GM12878 (cell line): ENCODE measurements at regions not wholly inside any gene's neighbourhood (a gene's known extent, or its start where the extent isn't known, plus 50 kb on each side); places are given as distances from the start of the nearest gene placed in this dataset.

Experiments used
- CBX5 ChIP-seq: sonication (generic); IDR thresholded peaks from 2 replicates; pipeline ENCODE4 v1.6.1; 2016; ENCODE audit warnings: low read depth, moderate library complexity, mild to moderate bottlenecking, inconsistent platforms
- CHD2 ChIP-seq: IDR thresholded peaks from 2 replicates; pipeline ENCODE4 v1.6.1; 2011; ENCODE audit warnings: low read depth, low read length, improper control_type of control experiment, borderline replicate concordance
- EZH2 ChIP-seq: IDR thresholded peaks from 2 replicates; pipeline ENCODE4 v1.6.1; 2012; ENCODE audit warnings: low read depth, mild to moderate bottlenecking, control low read depth, inconsistent platforms, low read length, borderline replicate concordance; ENCODE audit not compliant: control insufficient read depth
- HDGF ChIP-seq: fragments of 450-650 bp; IDR thresholded peaks from 2 replicates; pipeline ENCODE4 v1.6.1; 2016; ENCODE audit warnings: antibody characterized with exemption
- POLR2A ChIP-seq: IDR thresholded peaks from 2 replicates; pipeline ENCODE4 v1.6.1; 2011; ENCODE audit warnings: low read depth, mild to moderate bottlenecking, low read length
- POLR2AphosphoS2 ChIP-seq: IDR thresholded peaks from 2 replicates; pipeline ENCODE4 v1.6.1; 2011; ENCODE audit warnings: low read depth, mild to moderate bottlenecking, low read length, improper control_type of control experiment, moderate library complexity
- POLR2AphosphoS5 ChIP-seq: IDR thresholded peaks from 2 replicates; pipeline ENCODE4 v1.6.1; 2011; ENCODE audit warnings: mild to moderate bottlenecking, low read length, inconsistent platforms
- RBBP5 ChIP-seq: fragments of 200-600 bp; sonication (generic); conservative IDR thresholded peaks from 2 replicates; pipeline ENCODE4 v1.6.1; 2016
- SMC3 ChIP-seq: IDR thresholded peaks from 2 replicates; pipeline ENCODE4 v1.6.1; 2011; ENCODE audit warnings: low read length, improper control_type of control experiment, borderline replicate concordance
- YY1 ChIP-seq: IDR thresholded peaks from 2 replicates; pipeline ENCODE4 v1.6.1; 2011; ENCODE audit warnings: low read depth, mild to moderate bottlenecking, low read length
- TF ChIP-seq, protein P1 (sequence below), 3 experiments: IDR thresholded peaks in 2 of 3; conservative IDR thresholded peaks in 1 of 3; 2 replicates each; pipeline ENCODE4 v1.5.1; 2011; ENCODE audit warnings: low read depth in 3 of 3, low read length in 3 of 3, mild to moderate bottlenecking in 3 of 3, control low read depth in 2 of 3, moderate library complexity in 2 of 3, inconsistent platforms in 1 of 3, mixed read lengths in 1 of 3; ENCODE audit not compliant: control insufficient read depth in 2 of 3, insufficient read depth in 1 of 3; ENCODE audit errors: extremely low read depth in 1 of 3
- TF ChIP-seq, protein P2 (sequence below): IDR thresholded peaks from 2 replicates; pipeline ENCODE4 v1.6.1; 2012; ENCODE audit warnings: low read depth, low read length, improper control_type of control experiment

DNA sequence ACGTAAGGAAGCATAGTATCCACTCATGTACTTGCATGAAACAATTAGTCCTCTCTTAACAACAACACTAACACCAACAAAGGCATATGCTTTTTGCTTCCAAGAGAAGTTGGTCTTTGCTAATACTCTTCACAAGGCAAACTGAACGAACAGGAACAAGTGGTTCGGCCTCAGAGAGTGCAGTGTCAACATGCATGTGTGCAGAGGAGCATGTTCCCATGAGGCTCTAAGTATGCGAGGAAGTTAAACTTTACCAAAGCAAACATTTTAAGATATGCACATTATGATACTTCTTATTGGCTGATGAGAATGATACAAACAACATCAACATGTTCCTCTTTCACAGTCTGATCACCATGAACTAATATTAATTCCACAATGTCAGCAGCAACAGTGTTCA, 285.3 kb upstream of the IRX5 start:
- TF ChIP-seq CBX5 = no peak
- TF ChIP-seq POLR2AphosphoS2 = no peak
- no peak for TF ChIP-seq EZH2
- TF ChIP-seq SMC3 = no peak
- TF ChIP-seq, protein P1, sequence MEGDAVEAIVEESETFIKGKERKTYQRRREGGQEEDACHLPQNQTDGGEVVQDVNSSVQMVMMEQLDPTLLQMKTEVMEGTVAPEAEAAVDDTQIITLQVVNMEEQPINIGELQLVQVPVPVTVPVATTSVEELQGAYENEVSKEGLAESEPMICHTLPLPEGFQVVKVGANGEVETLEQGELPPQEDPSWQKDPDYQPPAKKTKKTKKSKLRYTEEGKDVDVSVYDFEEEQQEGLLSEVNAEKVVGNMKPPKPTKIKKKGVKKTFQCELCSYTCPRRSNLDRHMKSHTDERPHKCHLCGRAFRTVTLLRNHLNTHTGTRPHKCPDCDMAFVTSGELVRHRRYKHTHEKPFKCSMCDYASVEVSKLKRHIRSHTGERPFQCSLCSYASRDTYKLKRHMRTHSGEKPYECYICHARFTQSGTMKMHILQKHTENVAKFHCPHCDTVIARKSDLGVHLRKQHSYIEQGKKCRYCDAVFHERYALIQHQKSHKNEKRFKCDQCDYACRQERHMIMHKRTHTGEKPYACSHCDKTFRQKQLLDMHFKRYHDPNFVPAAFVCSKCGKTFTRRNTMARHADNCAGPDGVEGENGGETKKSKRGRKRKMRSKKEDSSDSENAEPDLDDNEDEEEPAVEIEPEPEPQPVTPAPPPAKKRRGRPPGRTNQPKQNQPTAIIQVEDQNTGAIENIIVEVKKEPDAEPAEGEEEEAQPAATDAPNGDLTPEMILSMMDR (IDR thresholded peaks at IDR 0.05 in 2 of 3, conservative IDR thresholded peaks at IDR 0.05 in 1 of 3; ENCODE audit: control insufficient read depth in 2 of 3, extremely low read depth in 1 of 3, insufficient read depth in 1 of 3, low read depth in 3 of 3, low read length in 3 of 3) = no peak
- TF ChIP-seq, protein P2, sequence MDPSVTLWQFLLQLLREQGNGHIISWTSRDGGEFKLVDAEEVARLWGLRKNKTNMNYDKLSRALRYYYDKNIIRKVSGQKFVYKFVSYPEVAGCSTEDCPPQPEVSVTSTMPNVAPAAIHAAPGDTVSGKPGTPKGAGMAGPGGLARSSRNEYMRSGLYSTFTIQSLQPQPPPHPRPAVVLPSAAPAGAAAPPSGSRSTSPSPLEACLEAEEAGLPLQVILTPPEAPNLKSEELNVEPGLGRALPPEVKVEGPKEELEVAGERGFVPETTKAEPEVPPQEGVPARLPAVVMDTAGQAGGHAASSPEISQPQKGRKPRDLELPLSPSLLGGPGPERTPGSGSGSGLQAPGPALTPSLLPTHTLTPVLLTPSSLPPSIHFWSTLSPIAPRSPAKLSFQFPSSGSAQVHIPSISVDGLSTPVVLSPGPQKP = no peak
- TF ChIP-seq POLR2AphosphoS5 = no peak
- no peak for TF ChIP-seq HDGF
- TF ChIP-seq CHD2 = no peak
- no peak for TF ChIP-seq RBBP5
- TF ChIP-seq YY1 = no peak
- no peak for TF ChIP-seq POLR2A
